ENCODE measurements at regions not wholly inside any gene's neighbourhood (a gene's known extent, or its start where the extent isn't known, plus 50 kb on each side); places are given as distances from the start of the nearest gene placed in this dataset.

DNA sequence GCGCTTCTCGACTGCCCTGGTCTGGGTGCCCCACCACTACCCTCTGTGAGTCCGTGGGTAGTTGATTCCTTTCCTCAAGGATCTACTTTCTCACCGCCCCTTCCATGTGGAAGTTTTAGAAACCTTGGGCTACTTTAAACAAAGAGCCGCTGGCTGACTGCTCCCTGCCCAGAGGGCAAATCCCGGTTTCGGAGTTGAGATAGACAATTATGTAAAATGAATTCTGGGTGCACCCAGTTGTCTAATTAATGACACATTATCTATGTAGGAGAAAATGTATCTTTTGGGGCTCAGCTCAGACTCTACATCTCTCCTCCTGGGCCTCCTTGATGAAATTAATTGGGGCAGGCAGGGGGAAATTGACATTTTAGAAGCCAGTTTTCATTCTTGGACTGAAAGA lies 305.4 kb downstream of the UQCRFS1 start:
- peaks cover 3% of the 10 kb centered on the region for H3K27me3 Mint-ChIP-seq (ENCODE audit: low read depth)

DNA sequence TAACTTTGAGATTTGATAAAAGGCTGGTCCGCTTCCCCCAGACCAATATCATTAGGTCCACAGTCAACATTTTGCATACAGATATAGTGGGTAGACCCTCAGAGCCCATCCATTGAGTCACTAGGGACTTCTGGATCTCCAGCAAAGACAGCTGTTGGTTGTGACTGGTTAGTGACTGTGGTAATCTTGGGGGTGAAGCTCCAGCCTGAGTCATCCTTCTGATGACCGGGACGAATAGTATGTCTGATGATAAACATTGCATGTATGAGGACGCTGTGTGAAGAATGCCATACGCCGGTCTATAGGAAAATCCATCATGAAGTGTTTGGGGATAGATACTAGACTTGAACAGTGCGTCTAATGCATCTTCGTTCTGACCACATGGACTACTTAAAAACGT lies 307.0 kb downstream of the UQCRFS1 start:
- Mint-ChIP-seq H3K4me3 (no peak overlapping the region), H3K36me3 (ENCODE audit: low read depth) (no peaks in the 10 kb centered on the region), H3K9me3 (no peaks in the 10 kb centered on the region), H3K27me3 (ENCODE audit: low read depth) (peaks cover 3% of the 10 kb centered on the region), H3K27ac (ENCODE audit: unreplicated experiment) (no peak overlapping the region), H3K4me1 (no peaks in the 10 kb centered on the region)
- TF ChIP-seq, protein P1, sequence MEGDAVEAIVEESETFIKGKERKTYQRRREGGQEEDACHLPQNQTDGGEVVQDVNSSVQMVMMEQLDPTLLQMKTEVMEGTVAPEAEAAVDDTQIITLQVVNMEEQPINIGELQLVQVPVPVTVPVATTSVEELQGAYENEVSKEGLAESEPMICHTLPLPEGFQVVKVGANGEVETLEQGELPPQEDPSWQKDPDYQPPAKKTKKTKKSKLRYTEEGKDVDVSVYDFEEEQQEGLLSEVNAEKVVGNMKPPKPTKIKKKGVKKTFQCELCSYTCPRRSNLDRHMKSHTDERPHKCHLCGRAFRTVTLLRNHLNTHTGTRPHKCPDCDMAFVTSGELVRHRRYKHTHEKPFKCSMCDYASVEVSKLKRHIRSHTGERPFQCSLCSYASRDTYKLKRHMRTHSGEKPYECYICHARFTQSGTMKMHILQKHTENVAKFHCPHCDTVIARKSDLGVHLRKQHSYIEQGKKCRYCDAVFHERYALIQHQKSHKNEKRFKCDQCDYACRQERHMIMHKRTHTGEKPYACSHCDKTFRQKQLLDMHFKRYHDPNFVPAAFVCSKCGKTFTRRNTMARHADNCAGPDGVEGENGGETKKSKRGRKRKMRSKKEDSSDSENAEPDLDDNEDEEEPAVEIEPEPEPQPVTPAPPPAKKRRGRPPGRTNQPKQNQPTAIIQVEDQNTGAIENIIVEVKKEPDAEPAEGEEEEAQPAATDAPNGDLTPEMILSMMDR (conservative IDR thresholded peaks at IDR 0.05) = no peak
- DNase-seq (ENCODE audit: low read depth, low spot score) = no peak

More for the DNA sequence above, 305.4 kb downstream of the UQCRFS1 start:
- H3K36me3 Mint-ChIP-seq (ENCODE audit: low read depth) = no peaks in the 10 kb centered on the region
- H3K9me3 Mint-ChIP-seq = no peaks in the 10 kb centered on the region
- no peak overlapping the region for H3K4me3 Mint-ChIP-seq
- no peaks in the 10 kb centered on the region for H3K4me1 Mint-ChIP-seq
- TF ChIP-seq, protein P1 (conservative IDR thresholded peaks at IDR 0.05) = no peak
- no peak overlapping the region for H3K27ac Mint-ChIP-seq (ENCODE audit: unreplicated experiment)
- no peak for DNase-seq (ENCODE audit: low read depth, low spot score)

DNA sequence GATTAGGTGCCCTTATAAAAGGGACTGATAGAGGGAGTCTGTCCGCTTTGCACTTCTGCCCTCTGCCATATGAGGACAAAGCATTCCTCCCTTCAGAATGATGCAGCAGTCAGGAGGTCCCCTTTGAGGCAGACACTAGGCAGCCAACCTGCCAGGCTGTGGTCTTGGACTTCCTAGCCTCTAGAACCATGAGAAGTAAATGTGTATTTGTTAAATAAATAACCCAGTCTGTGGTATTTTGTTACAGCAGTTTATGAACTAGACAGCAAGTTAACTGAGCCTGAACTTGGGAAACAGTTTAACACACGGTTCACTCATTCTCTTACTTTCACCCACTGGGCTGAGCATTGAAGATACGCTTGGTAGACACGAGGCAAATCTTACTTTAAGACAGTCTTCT lies 313.2 kb downstream of the UQCRFS1 start:
- Mint-ChIP-seq H3K27ac (ENCODE audit: unreplicated experiment) (no peak overlapping the region), H3K27me3 (ENCODE audit: low read depth) (peaks cover 3% of the 10 kb centered on the region)

DNA sequence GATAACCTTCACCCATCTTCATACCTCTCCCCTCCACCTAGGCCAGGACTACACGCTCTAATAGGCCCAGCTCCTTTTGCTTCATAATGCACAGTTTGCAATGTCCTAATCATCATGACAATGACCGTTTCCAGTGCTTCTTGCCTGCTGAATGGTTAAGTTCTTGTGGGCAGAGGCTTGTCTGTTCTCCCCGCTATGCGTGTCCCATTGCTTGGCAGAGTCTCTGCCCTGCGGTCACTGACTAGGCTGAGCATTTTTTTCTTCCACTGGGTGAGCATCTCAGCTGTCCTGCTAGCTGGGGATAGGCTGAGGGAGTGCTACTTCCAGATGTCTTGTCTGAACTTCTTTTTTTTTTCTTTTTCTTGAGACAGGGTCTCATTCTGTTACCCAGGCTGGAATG lies 314.7 kb downstream of the UQCRFS1 start:
- TF ChIP-seq, protein P1 (conservative IDR thresholded peaks at IDR 0.05) = no peak
- no peak for DNase-seq (ENCODE audit: low read depth, low spot score)
- no peaks in the 10 kb centered on the region for H3K9me3 Mint-ChIP-seq
- no peak overlapping the region for H3K27ac Mint-ChIP-seq (ENCODE audit: unreplicated experiment)
- no peak overlapping the region for H3K4me3 Mint-ChIP-seq
- no peaks in the 10 kb centered on the region for H3K27me3 Mint-ChIP-seq (ENCODE audit: low read depth)
- no peaks in the 10 kb centered on the region for H3K4me1 Mint-ChIP-seq
- no peaks in the 10 kb centered on the region for H3K36me3 Mint-ChIP-seq (ENCODE audit: low read depth)

More for the DNA sequence above, 313.2 kb downstream of the UQCRFS1 start:
- H3K4me1 Mint-ChIP-seq = no peaks in the 10 kb centered on the region
- no peaks in the 10 kb centered on the region for H3K9me3 Mint-ChIP-seq
- no peak overlapping the region for H3K4me3 Mint-ChIP-seq
- DNase-seq (ENCODE audit: low read depth, low spot score) = no peak
- no peaks in the 10 kb centered on the region for H3K36me3 Mint-ChIP-seq (ENCODE audit: low read depth)
- TF ChIP-seq, protein P1 (conservative IDR thresholded peaks at IDR 0.05) = no peak

DNA sequence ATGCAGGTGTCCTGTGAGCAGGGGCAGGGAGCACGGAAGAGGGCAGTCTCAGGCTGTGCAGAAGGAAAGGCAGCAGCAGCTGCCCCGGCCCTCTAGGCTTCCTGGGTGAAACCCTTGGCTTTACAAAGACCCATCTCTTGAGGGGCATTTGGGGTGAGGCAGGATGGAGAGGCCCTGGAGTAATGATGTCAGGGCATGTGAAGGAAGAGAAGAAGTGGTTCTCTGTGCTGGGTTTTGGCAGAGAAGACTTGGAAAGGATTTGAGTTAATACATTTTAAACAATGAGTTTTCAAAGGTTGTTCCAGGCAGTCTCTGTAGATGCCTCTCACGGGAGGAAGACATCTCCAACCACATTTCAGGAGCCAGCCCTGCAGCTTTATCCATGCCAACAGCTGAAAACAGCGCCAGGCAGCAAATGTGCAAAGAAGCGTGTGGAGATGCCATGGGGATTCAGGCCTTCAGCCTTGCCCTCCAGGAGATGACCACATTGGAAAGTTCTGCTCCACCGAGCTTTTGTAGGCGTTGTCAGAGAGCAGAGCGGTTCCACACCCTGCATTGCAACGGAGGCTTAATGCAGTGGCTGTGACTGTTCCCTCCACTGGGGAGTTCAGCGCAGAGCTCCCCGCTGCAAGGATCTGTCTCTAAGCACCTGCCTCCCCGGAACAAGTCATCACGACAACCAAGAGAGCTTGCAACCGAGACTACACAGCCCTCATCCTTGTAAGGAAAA lies 322.8 kb downstream of the UQCRFS1 start:
- DNase-seq (ENCODE audit: low read depth, low spot score) = no peak
- TF ChIP-seq, protein P1 (conservative IDR thresholded peaks at IDR 0.05) = no peak
- H3K9me3 Mint-ChIP-seq = no peaks in the 10 kb centered on the region
- H3K4me1 Mint-ChIP-seq = peaks cover 4% of the 10 kb centered on the region
- no peak overlapping the region for H3K27ac Mint-ChIP-seq (ENCODE audit: unreplicated experiment)
- H3K27me3 Mint-ChIP-seq (ENCODE audit: low read depth) = peaks cover 3% of the 10 kb centered on the region
- H3K36me3 Mint-ChIP-seq (ENCODE audit: low read depth) = no peaks in the 10 kb centered on the region
- H3K4me3 Mint-ChIP-seq = no peak overlapping the region
